ENCODE measurements at regions not wholly inside any gene's neighbourhood (a gene's known extent, or its start where the extent isn't known, plus 50 kb on each side); places are given as distances from the start of the nearest gene placed in this dataset.
A peak's percentile ranks its signal among the peaks of the same experiment; 100 is the strongest.

DNA sequence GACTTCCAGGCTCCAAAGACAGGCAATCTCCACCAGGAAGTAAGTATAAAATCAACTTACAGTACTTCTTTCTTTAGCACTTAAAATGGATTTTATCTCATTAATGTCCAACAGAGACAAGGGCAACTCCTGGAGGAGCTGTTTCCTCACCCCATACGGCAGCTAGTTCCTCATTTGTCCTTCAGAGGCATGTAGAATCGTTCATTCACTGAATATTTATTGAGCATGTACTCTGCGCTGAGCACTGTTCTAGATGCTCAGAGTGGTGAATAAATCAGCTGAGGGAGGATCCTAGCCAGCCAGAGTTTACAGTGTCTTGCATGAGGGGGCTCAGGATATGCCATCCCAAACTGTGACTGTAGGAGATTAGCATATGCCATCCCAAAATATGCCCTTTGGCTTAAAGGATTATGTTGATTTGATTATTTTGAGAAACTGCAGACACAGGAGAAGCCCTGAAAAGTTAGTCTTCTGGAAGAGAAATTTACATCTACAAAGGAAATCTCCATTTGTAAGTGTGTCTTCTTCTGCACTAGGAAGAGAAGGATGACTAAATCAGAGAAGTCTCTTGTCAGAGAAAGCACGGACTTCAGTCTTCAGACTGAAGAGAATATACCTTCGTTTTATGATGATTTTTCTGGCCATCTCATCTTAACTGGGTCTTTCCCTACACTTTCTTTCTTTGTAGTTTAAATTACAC lies 66.9 kb downstream of the BAMBI start:
- no peaks in the 10 kb centered on the region for H3K36me3 ChIP-seq (ENCODE audit: insufficient read depth, low read length, poor library complexity, severe bottlenecking)
- H3K27me3 ChIP-seq (replicated peaks; ENCODE audit: insufficient read depth, low read depth, low read length, poor library complexity) = no peaks in the 10 kb centered on the region
- POLR2A ChIA-PET (ENCODE audit: low non-redundant PET) = no interaction called here
- no peak for TF ChIP-seq EZH2 (IDR thresholded peaks at IDR 0.05; ENCODE audit: borderline replicate concordance, low read depth, low read length, poor library complexity, severe bottlenecking)
- TF ChIP-seq, protein P1, sequence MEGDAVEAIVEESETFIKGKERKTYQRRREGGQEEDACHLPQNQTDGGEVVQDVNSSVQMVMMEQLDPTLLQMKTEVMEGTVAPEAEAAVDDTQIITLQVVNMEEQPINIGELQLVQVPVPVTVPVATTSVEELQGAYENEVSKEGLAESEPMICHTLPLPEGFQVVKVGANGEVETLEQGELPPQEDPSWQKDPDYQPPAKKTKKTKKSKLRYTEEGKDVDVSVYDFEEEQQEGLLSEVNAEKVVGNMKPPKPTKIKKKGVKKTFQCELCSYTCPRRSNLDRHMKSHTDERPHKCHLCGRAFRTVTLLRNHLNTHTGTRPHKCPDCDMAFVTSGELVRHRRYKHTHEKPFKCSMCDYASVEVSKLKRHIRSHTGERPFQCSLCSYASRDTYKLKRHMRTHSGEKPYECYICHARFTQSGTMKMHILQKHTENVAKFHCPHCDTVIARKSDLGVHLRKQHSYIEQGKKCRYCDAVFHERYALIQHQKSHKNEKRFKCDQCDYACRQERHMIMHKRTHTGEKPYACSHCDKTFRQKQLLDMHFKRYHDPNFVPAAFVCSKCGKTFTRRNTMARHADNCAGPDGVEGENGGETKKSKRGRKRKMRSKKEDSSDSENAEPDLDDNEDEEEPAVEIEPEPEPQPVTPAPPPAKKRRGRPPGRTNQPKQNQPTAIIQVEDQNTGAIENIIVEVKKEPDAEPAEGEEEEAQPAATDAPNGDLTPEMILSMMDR (conservative IDR thresholded peaks at IDR 0.05; ENCODE audit: low read depth, low read length) = no peak
- no peak overlapping the region for H3K4me3 ChIP-seq (ENCODE audit: low read depth, low read length, poor library complexity, severe bottlenecking)
- intact Hi-C loops (cut with micrococcal nuclease; ENCODE audit: unreplicated experiment) = no loop called here
- peak; percentile 87 for DNase-seq (ENCODE audit: low spot score)
- no peaks in the 10 kb centered on the region for H3K9me3 ChIP-seq (ENCODE audit: low read depth, low read length, poor library complexity, severe bottlenecking)
- CTCF ChIA-PET = no interaction called here
- H3K27ac ChIP-seq (ENCODE audit: low read depth, low read length, poor library complexity, severe bottlenecking) = peak overlapping the region; percentile 51
- BruUV-seq (replicated peaks) = no TSS peak
- peaks cover 28% of the 10 kb centered on the region for H3K4me1 ChIP-seq (ENCODE audit: insufficient read depth, low read length, poor library complexity, severe bottlenecking)

DNA sequence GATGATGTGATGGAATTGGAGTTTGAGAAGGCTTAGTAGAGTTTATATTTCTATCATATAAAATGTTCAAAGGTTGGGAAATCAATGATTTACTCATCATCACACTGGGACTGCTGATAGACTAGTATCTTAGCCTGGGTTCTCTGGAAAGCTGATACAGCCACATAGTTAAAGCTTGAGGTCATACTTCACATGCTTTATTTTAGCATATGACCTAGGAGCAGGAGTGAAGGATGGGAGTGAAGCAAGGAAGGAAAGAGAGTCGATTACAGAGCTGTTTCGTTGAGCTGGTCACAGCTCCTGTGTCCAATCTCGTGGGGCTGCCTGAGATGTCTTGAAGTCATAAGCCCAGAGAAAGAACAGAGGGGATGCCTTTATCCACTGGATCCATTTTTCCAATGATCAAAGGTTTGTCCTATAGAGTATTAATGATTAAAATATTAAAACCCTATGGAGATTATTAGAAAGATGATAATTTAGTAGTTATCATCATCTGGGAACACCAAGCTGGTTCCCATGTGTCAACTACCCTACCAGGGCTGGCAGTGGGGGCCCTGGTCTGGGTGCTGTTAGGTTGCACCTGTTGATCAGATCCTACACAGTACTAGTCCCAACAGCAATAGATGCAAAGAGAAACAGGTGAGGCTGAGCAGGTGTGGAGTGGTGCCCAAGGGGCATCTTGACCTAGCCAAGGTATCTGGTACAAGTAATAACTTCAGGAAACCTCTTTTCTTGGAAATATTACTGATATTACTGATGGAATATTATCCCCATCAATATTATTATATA lies 77.8 kb downstream of the BAMBI start:
- no peak for TF ChIP-seq EZH2 (IDR thresholded peaks at IDR 0.05; ENCODE audit: borderline replicate concordance, low read depth, low read length, poor library complexity, severe bottlenecking)
- TF ChIP-seq, protein P1 (conservative IDR thresholded peaks at IDR 0.05; ENCODE audit: low read depth, low read length) = no peak
- ChIA-PET POLR2A (ENCODE audit: low non-redundant PET) (no interaction called here), CTCF (no interaction called here)
- no peaks in the 10 kb centered on the region for H3K36me3 ChIP-seq (ENCODE audit: insufficient read depth, low read length, poor library complexity, severe bottlenecking)
- DNase-seq (ENCODE audit: low spot score) = no peak
- H3K27ac ChIP-seq (ENCODE audit: low read depth, low read length, poor library complexity, severe bottlenecking) = no peak overlapping the region
- no peaks in the 10 kb centered on the region for H3K27me3 ChIP-seq (replicated peaks; ENCODE audit: insufficient read depth, low read depth, low read length, poor library complexity)
- H3K9me3 ChIP-seq (ENCODE audit: low read depth, low read length, poor library complexity, severe bottlenecking) = no peaks in the 10 kb centered on the region
- BruUV-seq (replicated peaks) = no TSS peak
- intact Hi-C loops (cut with micrococcal nuclease; ENCODE audit: unreplicated experiment) = no loop called here
- H3K4me3 ChIP-seq (ENCODE audit: low read depth, low read length, poor library complexity, severe bottlenecking) = no peak overlapping the region
- H3K4me1 ChIP-seq (ENCODE audit: insufficient read depth, low read length, poor library complexity, severe bottlenecking) = peaks cover 4% of the 10 kb centered on the region

DNA sequence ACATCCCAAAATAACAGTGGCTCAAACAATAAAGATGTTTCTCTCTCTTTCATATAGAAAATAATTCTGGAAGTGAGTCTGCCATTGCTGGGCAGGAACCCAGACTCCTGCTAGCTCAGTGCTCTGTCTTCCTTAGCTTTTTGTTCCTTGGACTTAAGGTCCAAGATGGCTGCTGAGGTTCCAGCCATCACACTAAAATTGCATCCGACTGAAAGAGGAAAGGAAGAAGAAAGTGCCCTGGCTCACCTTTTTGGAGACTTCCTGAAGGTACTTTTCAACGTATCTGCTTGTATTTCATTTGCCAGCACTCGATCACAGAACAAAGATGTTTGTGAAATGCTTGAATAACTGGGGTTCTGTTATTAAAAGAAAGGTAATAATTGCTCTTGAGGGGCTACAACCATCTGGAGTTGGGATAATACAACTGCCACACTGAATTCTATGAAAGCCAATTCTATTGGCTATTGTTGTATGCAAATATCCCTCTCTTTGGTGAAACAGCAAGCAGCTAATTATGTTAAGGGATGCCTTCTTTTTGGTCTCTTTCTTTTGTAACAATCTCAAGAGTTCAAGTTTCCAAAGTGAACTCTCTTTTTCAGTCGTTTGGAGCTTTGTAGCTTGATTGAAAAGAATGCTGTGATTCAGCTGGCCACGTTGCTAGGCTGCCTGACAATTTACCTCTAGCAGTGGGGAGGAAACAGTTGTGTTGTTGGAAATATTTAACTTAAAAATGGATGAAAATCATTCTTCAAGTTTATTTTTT lies 83.9 kb downstream of the BAMBI start:
- no peaks in the 10 kb centered on the region for H3K9me3 ChIP-seq (ENCODE audit: low read depth, low read length, poor library complexity, severe bottlenecking)
- no peaks in the 10 kb centered on the region for H3K27me3 ChIP-seq (replicated peaks; ENCODE audit: insufficient read depth, low read depth, low read length, poor library complexity)
- H3K27ac ChIP-seq (ENCODE audit: low read depth, low read length, poor library complexity, severe bottlenecking) = no peak overlapping the region
- CTCF ChIA-PET = interaction anchor here (0.6 kb wide), 1 partner anchor 43 kb away, joined by 3 read pairs; no protein-coding TSS in a partner anchor
- no TSS peak for BruUV-seq (replicated peaks)
- no peak for DNase-seq (ENCODE audit: low spot score)
- intact Hi-C loops (cut with micrococcal nuclease; ENCODE audit: unreplicated experiment) = no loop called here
- no peak overlapping the region for H3K4me3 ChIP-seq (ENCODE audit: low read depth, low read length, poor library complexity, severe bottlenecking)
- H3K4me1 ChIP-seq (ENCODE audit: insufficient read depth, low read length, poor library complexity, severe bottlenecking) = peaks cover 11% of the 10 kb centered on the region
- POLR2A ChIA-PET (ENCODE audit: low non-redundant PET) = no interaction called here
- no peak for TF ChIP-seq EZH2 (IDR thresholded peaks at IDR 0.05; ENCODE audit: borderline replicate concordance, low read depth, low read length, poor library complexity, severe bottlenecking)
- TF ChIP-seq, protein P1 (conservative IDR thresholded peaks at IDR 0.05; ENCODE audit: low read depth, low read length) = no peak
- H3K36me3 ChIP-seq (ENCODE audit: insufficient read depth, low read length, poor library complexity, severe bottlenecking) = no peaks in the 10 kb centered on the region

Data from A673 (cell line).